ENCODE measurements at regions not wholly inside any gene's neighbourhood (a gene's known extent, or its start where the extent isn't known, plus 50 kb on each side); places are given as distances from the start of the nearest gene placed in this dataset.

GRCh38 chr17:33986088-33986487, 269.0 kb upstream of the CCL2 start:
- intact Hi-C loops (cut with micrococcal nuclease; ENCODE audit: unreplicated experiment), result no loop called here
- Mint-ChIP-seq H3K4me3 (ENCODE audit: unreplicated experiment) (no peak overlapping the region), H3K36me3 (ENCODE audit: insufficient read depth, unreplicated experiment) (no peaks in the 10 kb centered on the region), H3K27ac (ENCODE audit: unreplicated experiment) (no peak overlapping the region), H3K9me3 (ENCODE audit: unreplicated experiment) (no peaks in the 10 kb centered on the region), H3K4me1 (ENCODE audit: low read depth, unreplicated experiment) (no peaks in the 10 kb centered on the region), H3K27me3 (ENCODE audit: insufficient read depth, unreplicated experiment) (peaks cover 12% of the 10 kb centered on the region)
- no peaks in the 10 kb centered on the region for H3K27me3 ChIP-seq (replicated peaks; ENCODE audit: control insufficient read depth, insufficient read depth, low read length)
- no peaks in the 10 kb centered on the region for H3K9me3 ChIP-seq
- POLR2A ChIA-PET, result no interaction called here
- CTCF ChIA-PET, result no interaction called here
- H3K4me1 ChIP-seq, result no peaks in the 10 kb centered on the region
- H3K4me3 ChIP-seq (ENCODE audit: low read depth, low read length), result no peak overlapping the region
- no TSS peak for BruUV-seq (replicated peaks)
- DNase-seq, result no peak
- no peaks in the 10 kb centered on the region for H3K36me3 ChIP-seq (ENCODE audit: control insufficient read depth, insufficient read depth, low read length)
- TF ChIP-seq, protein P1, sequence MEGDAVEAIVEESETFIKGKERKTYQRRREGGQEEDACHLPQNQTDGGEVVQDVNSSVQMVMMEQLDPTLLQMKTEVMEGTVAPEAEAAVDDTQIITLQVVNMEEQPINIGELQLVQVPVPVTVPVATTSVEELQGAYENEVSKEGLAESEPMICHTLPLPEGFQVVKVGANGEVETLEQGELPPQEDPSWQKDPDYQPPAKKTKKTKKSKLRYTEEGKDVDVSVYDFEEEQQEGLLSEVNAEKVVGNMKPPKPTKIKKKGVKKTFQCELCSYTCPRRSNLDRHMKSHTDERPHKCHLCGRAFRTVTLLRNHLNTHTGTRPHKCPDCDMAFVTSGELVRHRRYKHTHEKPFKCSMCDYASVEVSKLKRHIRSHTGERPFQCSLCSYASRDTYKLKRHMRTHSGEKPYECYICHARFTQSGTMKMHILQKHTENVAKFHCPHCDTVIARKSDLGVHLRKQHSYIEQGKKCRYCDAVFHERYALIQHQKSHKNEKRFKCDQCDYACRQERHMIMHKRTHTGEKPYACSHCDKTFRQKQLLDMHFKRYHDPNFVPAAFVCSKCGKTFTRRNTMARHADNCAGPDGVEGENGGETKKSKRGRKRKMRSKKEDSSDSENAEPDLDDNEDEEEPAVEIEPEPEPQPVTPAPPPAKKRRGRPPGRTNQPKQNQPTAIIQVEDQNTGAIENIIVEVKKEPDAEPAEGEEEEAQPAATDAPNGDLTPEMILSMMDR (IDR thresholded peaks at IDR 0.05; ENCODE audit: insufficient read depth in 1 of 2, low read depth in 1 of 2, low read length in 1 of 2, severe bottlenecking in 1 of 2, unreplicated experiment in 1 of 2), result no peak

GRCh38 chr17:33986566-33986965, 268.5 kb upstream of the CCL2 start:
- Histone ChIP-seq H3K27me3 (replicated peaks; ENCODE audit: control insufficient read depth, insufficient read depth, low read length) (no peaks in the 10 kb centered on the region), H3K9me3 (no peaks in the 10 kb centered on the region), H3K36me3 (ENCODE audit: control insufficient read depth, insufficient read depth, low read length) (no peaks in the 10 kb centered on the region), H3K4me1 (no peaks in the 10 kb centered on the region), H3K4me3 (ENCODE audit: low read depth, low read length) (no peak overlapping the region)
- H3K27me3 Mint-ChIP-seq (ENCODE audit: insufficient read depth, unreplicated experiment), result peaks cover 15% of the 10 kb centered on the region
- H3K27ac Mint-ChIP-seq (ENCODE audit: unreplicated experiment), result no peak overlapping the region
- no peaks in the 10 kb centered on the region for H3K36me3 Mint-ChIP-seq (ENCODE audit: insufficient read depth, unreplicated experiment)
- TF ChIP-seq, protein P1 (IDR thresholded peaks at IDR 0.05; ENCODE audit: insufficient read depth in 1 of 2, low read depth in 1 of 2, low read length in 1 of 2, severe bottlenecking in 1 of 2, unreplicated experiment in 1 of 2), result no peak
- no peaks in the 10 kb centered on the region for H3K9me3 Mint-ChIP-seq (ENCODE audit: unreplicated experiment)
- H3K4me1 Mint-ChIP-seq (ENCODE audit: low read depth, unreplicated experiment), result no peaks in the 10 kb centered on the region
- DNase-seq, result no peak
- ChIA-PET CTCF (interaction anchor here (0.6 kb wide), 1 partner anchor 889 kb away, joined by 3 read pairs; no protein-coding TSS in a partner anchor), POLR2A (no interaction called here)
- no TSS peak for BruUV-seq (replicated peaks)
- intact Hi-C loops (cut with micrococcal nuclease; ENCODE audit: unreplicated experiment), result no loop called here
- H3K4me3 Mint-ChIP-seq (ENCODE audit: unreplicated experiment), result no peak overlapping the region

DNA sequence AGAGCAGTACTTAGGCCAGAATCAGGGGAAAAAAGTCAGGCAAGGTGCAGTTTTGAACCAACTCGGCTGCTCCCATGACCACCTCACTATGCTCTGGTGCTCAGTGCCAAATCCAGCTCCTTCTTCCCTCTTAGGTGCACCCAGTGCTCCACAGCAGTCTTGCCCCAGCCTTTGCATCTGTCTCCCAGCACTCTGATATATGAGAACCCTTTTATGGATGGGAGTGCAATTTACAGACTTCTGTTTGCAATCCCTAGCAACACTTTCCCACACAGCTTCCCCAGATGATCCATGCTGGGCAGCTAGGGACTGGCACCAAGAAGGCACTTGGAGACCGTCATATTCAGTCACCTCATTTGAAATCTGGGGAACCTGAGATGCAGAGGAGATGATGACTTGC, 267.9 kb upstream of the CCL2 start:
- H3K9me3 Mint-ChIP-seq (ENCODE audit: unreplicated experiment), result no peaks in the 10 kb centered on the region
- TF ChIP-seq, protein P1 (IDR thresholded peaks at IDR 0.05; ENCODE audit: insufficient read depth in 1 of 2, low read depth in 1 of 2, low read length in 1 of 2, severe bottlenecking in 1 of 2, unreplicated experiment in 1 of 2), result no peak
- ChIA-PET CTCF (interaction anchor here (0.6 kb wide), 1 partner anchor 889 kb away, joined by 3 read pairs; no protein-coding TSS in a partner anchor), POLR2A (no interaction called here)
- DNase-seq, result no peak
- Histone ChIP-seq H3K4me3 (ENCODE audit: low read depth, low read length) (no peak overlapping the region), H3K4me1 (no peaks in the 10 kb centered on the region), H3K9me3 (no peaks in the 10 kb centered on the region), H3K27me3 (replicated peaks; ENCODE audit: control insufficient read depth, insufficient read depth, low read length) (no peaks in the 10 kb centered on the region), H3K36me3 (ENCODE audit: control insufficient read depth, insufficient read depth, low read length) (no peaks in the 10 kb centered on the region)
- intact Hi-C loops (cut with micrococcal nuclease; ENCODE audit: unreplicated experiment), result no loop called here
- BruUV-seq (replicated peaks), result no TSS peak
- H3K4me3 Mint-ChIP-seq (ENCODE audit: unreplicated experiment), result no peak overlapping the region
- H3K4me1 Mint-ChIP-seq (ENCODE audit: low read depth, unreplicated experiment), result no peaks in the 10 kb centered on the region
- no peaks in the 10 kb centered on the region for H3K36me3 Mint-ChIP-seq (ENCODE audit: insufficient read depth, unreplicated experiment)
- no peak overlapping the region for H3K27ac Mint-ChIP-seq (ENCODE audit: unreplicated experiment)
- H3K27me3 Mint-ChIP-seq (ENCODE audit: insufficient read depth, unreplicated experiment), result peaks cover 15% of the 10 kb centered on the region
